Tibial nerve (tissue), 4 donors: ENCODE measurements at regions not wholly inside any gene's neighbourhood (a gene's known extent, or its start where the extent isn't known, plus 50 kb on each side); places are given as distances from the start of the nearest gene placed in this dataset.

ENCODE experiments used
- EP300 ChIP-seq, 2 donors: sonication (generic); formaldehyde crosslinking; IDR thresholded peaks; one replicate each; pipeline ENCODE4 v1.6.1; 2017; ENCODE audit warnings: antibody characterized with exemption in 2 of 2, mild to moderate bottlenecking in 1 of 2
- TF ChIP-seq, protein P1 (sequence below), 5 experiments: fragments of 200-600 bp in 3 of 5; fragments of 450-650 bp in 2 of 5; sonication (generic) in 3 of 5; IDR thresholded peaks; one replicate each; pipeline ENCODE4 v1.5.1; 2016 to 2019; ENCODE audit warnings: antibody characterized with exemption in 5 of 5, mild to moderate bottlenecking in 3 of 5, moderate library complexity in 2 of 5

DNA sequence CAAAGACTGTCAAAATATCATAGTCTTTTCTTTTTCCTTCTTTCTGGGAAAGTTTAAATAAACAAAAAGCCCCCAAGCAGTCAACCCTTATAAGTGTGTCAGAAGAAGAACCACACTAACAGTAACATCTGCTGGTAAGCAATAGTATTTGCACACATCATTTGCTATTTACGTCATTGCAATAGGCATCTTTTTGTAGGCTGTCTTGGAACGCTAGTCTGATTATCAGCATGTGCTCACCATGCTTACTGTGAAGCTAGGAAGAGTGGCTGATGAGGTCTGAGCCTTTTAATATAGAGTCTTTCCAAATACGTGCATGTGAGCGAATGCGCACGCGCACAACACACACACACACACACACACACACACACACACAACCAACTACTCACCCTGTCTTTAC, 599.0 kb upstream of the TPK1 start:
- TF ChIP-seq, protein P1, sequence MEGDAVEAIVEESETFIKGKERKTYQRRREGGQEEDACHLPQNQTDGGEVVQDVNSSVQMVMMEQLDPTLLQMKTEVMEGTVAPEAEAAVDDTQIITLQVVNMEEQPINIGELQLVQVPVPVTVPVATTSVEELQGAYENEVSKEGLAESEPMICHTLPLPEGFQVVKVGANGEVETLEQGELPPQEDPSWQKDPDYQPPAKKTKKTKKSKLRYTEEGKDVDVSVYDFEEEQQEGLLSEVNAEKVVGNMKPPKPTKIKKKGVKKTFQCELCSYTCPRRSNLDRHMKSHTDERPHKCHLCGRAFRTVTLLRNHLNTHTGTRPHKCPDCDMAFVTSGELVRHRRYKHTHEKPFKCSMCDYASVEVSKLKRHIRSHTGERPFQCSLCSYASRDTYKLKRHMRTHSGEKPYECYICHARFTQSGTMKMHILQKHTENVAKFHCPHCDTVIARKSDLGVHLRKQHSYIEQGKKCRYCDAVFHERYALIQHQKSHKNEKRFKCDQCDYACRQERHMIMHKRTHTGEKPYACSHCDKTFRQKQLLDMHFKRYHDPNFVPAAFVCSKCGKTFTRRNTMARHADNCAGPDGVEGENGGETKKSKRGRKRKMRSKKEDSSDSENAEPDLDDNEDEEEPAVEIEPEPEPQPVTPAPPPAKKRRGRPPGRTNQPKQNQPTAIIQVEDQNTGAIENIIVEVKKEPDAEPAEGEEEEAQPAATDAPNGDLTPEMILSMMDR (IDR thresholded peaks at IDR 0.05) = no peak
- no peak for TF ChIP-seq EP300 (IDR thresholded peaks at IDR 0.05)
